Ovary (tissue), 7 donors: ENCODE measurements at regions not wholly inside any gene's neighbourhood (a gene's known extent, or its start where the extent isn't known, plus 50 kb on each side); places are given as distances from the start of the nearest gene placed in this dataset.

ENCODE experiments used
- DNase-seq, 5 donors: peaks; one replicate each; pipeline ENCODE4 v3.0.0-alpha.2; 2019 to 2020
- H3K27ac ChIP-seq, 2 donors: fragments of 200-600 bp; one replicate each; pipeline versions ENCODE4 v1.5.1 to v1.8.0; 2019 to 2022
- H3K27me3 ChIP-seq: fragments of 200-600 bp; one replicate; pipeline ENCODE4 v1.8.0; 2022
- H3K36me3 ChIP-seq: fragments of 200-600 bp; sonication (generic); one replicate; pipeline ENCODE4 v1.5.1; 2019
- H3K4me1 ChIP-seq: one replicate; pipeline ENCODE4 v1.8.1; 2013; ENCODE audit warnings: mild to moderate bottlenecking, moderate library complexity; ENCODE audit not compliant: insufficient read depth
- H3K4me3 ChIP-seq: fragments of 200-600 bp; sonication (generic); one replicate; pipeline ENCODE4 v1.5.1; 2017
- H3K9me3 ChIP-seq, 2 donors: fragments of 200-600 bp in 1 of 2; sonication (generic) in 1 of 2; one replicate each; pipeline versions ENCODE4 v1.5.1 to v1.8.1; 2013 to 2019; ENCODE audit warnings: mild to moderate bottlenecking in 1 of 2, moderate library complexity in 1 of 2
- CTCF ChIP-seq, 3 donors: fragments of 450-650 bp in 2 of 3; fragments of 200-600 bp in 1 of 3; IDR thresholded peaks; one replicate each; pipeline versions ENCODE4 v1.5.1 to v1.8.0; 2016 to 2022; ENCODE audit warnings: antibody characterized with exemption in 3 of 3, mild to moderate bottlenecking in 1 of 3
- EP300 ChIP-seq: sonication (generic); formaldehyde crosslinking; IDR thresholded peaks from one replicate; pipeline ENCODE4 v1.6.1; 2017; ENCODE audit warnings: antibody characterized with exemption
- POLR2A ChIP-seq: fragments of 450-650 bp; IDR thresholded peaks from one replicate; pipeline ENCODE4 v1.6.1; 2017; ENCODE audit warnings: antibody characterized with exemption, mild to moderate bottlenecking, moderate library complexity
- WGBS, 3 donors: extraction: QIAGEN DNeasy Blood & Tissue Kit in 1 of 3; methylation state at CpG; one replicate each; pipeline versions ENCODE4 v1.1.5 to v1.1.7; 2013 to 2017; 5-methylcytosine and 5-hydroxymethylcytosine counted together
- intact Hi-C, 4 donors: fragments of 100-400 bp; cut with DNase I; formaldehyde crosslinking; loops; one replicate each; pipeline versions ENCODE4 v1.11.0 to v1.15.1; 2022 to 2023
- donor health status: DM: no; HTN: no; CAD: no; lungs with moderate emphysema.
- donor health status: DM: no; HTN: no; CAD: no.
- donor health status: Bipolar disorder and iron deficiency.
- donor health status: DM: no; HTN: no; CAD: no.
- donor health status: DM: yes; HTN: yes; CAD: no.

GRCh38 chr14:106204063-106204462 is 677.7 kb downstream of the TMEM121 start:
- 80 to 86% (median 85%) methylated on average over 18 of the region's 18 CpGs for WGBS, 3 donors
- intact Hi-C loops, result no loop called here
- Histone ChIP-seq H3K36me3 (no peaks in the 10 kb centered on the region), H3K27me3 (no peaks in the 10 kb centered on the region), H3K4me3 (no peak overlapping the region), H3K4me1 (no peaks in the 10 kb centered on the region), H3K27ac (no peak overlapping the region), H3K9me3 (no peaks in the 10 kb centered on the region)
- DNase-seq, result no peak
- no peak for TF ChIP-seq EP300

- Histone ChIP-seq H3K4me1 (no peaks in the 10 kb centered on the region), H3K27ac (no peak overlapping the region), H3K27me3 (no peaks in the 10 kb centered on the region), H3K9me3 (no peaks in the 10 kb centered on the region), H3K36me3 (no peaks in the 10 kb centered on the region), H3K4me3 (no peak overlapping the region)
- TF ChIP-seq EP300 (no peak), POLR2A (no peak), CTCF (IDR thresholded peaks at IDR 0.05) (no peak)
- no peak for DNase-seq
- intact Hi-C loops, result no loop called here
- WGBS, 3 donors, result 31 to 64% (median 45%) methylated on average over 1 of the region's 1 CpG
These were observed 680.9 kb downstream of the TMEM121 start for GRCh38 chr14:106207316-106207715.

GRCh38 chr14:106208794-106209193 is 682.4 kb downstream of the TMEM121 start:
- intact Hi-C loops, result no loop called here
- H3K4me1 ChIP-seq, result no peaks in the 10 kb centered on the region

GRCh38 chr14:106209755-106210154 is 683.4 kb downstream of the TMEM121 start:
- intact Hi-C loops, result no loop called here
- H3K27me3 ChIP-seq, result no peaks in the 10 kb centered on the region
- DNase-seq, result no peak
- no peak for TF ChIP-seq POLR2A
- TF ChIP-seq EP300, result no peak
- no peak for TF ChIP-seq CTCF (IDR thresholded peaks at IDR 0.05)
- no peaks in the 10 kb centered on the region for H3K4me1 ChIP-seq
- no peak overlapping the region for H3K27ac ChIP-seq
- no peaks in the 10 kb centered on the region for H3K36me3 ChIP-seq
- 63 to 80% (median 65%) methylated on average over 7 of the region's 7 CpGs for WGBS, 3 donors
- H3K4me3 ChIP-seq, result no peak overlapping the region
- H3K9me3 ChIP-seq, result no peaks in the 10 kb centered on the region

More at GRCh38 chr14:106208794-106209193, 682.4 kb downstream of the TMEM121 start:
- TF ChIP-seq CTCF (IDR thresholded peaks at IDR 0.05), result no peak
- no peak for TF ChIP-seq EP300
- TF ChIP-seq POLR2A, result no peak
- Histone ChIP-seq H3K4me3 (no peak overlapping the region), H3K9me3 (no peaks in the 10 kb centered on the region), H3K27ac (no peak overlapping the region), H3K27me3 (no peaks in the 10 kb centered on the region), H3K36me3 (no peaks in the 10 kb centered on the region)
- 34 to 46% (median 44%) methylated on average over 2 of the region's 2 CpGs for WGBS, 3 donors
- DNase-seq, result no peak

GRCh38 chr14:106210650-106211049 is 684.3 kb downstream of the TMEM121 start:
- no peaks in the 10 kb centered on the region for H3K27me3 ChIP-seq
- no peaks in the 10 kb centered on the region for H3K4me1 ChIP-seq
- no peaks in the 10 kb centered on the region for H3K9me3 ChIP-seq
- H3K36me3 ChIP-seq, result no peaks in the 10 kb centered on the region
- WGBS, 3 donors, result 41 to 52% (median 43%) methylated on average over 7 of the region's 7 CpGs
- TF ChIP-seq POLR2A, result no peak
- TF ChIP-seq CTCF (IDR thresholded peaks at IDR 0.05), result no peak
- no peak for TF ChIP-seq EP300
- H3K27ac ChIP-seq, result no peak overlapping the region
- no peak for DNase-seq
- no peak overlapping the region for H3K4me3 ChIP-seq
- intact Hi-C loops, result no loop called here
